Ovary (tissue), 3 donors: ENCODE measurements at regions not wholly inside any gene's neighbourhood (a gene's known extent, or its start where the extent isn't known, plus 50 kb on each side); places are given as distances from the start of the nearest gene placed in this dataset.

Experiments
- POLR2A ChIP-seq: fragments of 450-650 bp; IDR thresholded peaks from one replicate; pipeline ENCODE4 v1.6.1; 2017; ENCODE audit warnings: antibody characterized with exemption, mild to moderate bottlenecking, moderate library complexity
- TF ChIP-seq, protein P1 (sequence below), 3 donors: fragments of 450-650 bp in 2 of 3; fragments of 200-600 bp in 1 of 3; IDR thresholded peaks; one replicate each; pipeline versions ENCODE4 v1.5.1 to v1.8.0; 2016 to 2022; ENCODE audit warnings: antibody characterized with exemption in 3 of 3, mild to moderate bottlenecking in 1 of 3
- donor health status: DM: no; HTN: no; CAD: no.

DNA sequence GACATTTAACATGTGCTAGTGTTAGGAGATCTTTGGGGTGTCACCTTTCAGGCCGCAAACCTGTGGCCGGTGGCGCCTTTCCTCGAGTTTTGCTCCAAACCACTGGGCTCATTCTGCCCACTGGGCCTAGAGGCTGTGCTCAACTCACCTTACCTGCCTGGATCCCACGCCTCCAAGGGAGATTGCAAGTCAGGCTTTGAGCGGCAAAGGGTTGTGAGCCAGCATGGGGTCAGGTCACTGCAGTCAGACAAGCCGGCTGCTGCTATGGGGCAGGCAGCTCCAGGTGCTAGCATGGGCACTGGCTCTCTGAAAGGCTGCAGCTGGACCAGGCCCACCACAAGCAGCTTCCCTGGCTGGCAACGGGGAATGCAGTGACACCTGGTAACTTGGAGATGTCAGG is 265.5 kb downstream of the ZBBX start:
- TF ChIP-seq POLR2A: no peak
- TF ChIP-seq, protein P1, sequence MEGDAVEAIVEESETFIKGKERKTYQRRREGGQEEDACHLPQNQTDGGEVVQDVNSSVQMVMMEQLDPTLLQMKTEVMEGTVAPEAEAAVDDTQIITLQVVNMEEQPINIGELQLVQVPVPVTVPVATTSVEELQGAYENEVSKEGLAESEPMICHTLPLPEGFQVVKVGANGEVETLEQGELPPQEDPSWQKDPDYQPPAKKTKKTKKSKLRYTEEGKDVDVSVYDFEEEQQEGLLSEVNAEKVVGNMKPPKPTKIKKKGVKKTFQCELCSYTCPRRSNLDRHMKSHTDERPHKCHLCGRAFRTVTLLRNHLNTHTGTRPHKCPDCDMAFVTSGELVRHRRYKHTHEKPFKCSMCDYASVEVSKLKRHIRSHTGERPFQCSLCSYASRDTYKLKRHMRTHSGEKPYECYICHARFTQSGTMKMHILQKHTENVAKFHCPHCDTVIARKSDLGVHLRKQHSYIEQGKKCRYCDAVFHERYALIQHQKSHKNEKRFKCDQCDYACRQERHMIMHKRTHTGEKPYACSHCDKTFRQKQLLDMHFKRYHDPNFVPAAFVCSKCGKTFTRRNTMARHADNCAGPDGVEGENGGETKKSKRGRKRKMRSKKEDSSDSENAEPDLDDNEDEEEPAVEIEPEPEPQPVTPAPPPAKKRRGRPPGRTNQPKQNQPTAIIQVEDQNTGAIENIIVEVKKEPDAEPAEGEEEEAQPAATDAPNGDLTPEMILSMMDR (IDR thresholded peaks at IDR 0.05): no peak
